HG03439 (cell line): ENCODE measurements at regions not wholly inside any gene's neighbourhood (a gene's known extent, or its start where the extent isn't known, plus 50 kb on each side); places are given as distances from the start of the nearest gene placed in this dataset.

Experiments
- ATAC-seq: cut with Tn5 transposase; IDR thresholded peaks from one replicate; pipeline ENCODE4 v1.9.1; 2021; ENCODE audit warnings: mild to moderate bottlenecking, moderate library complexity; ENCODE audit not compliant: unreplicated experiment

- ATAC-seq, result no peak
These were observed 101.2 kb upstream of the SLC4A4 start for GRCh38 chr4:71237641-71238040.

GRCh38 chr4:71239365-71239764, 99.5 kb upstream of the SLC4A4 start:
- no peak for ATAC-seq

GRCh38 chr4:71240094-71240493, 98.7 kb upstream of the SLC4A4 start:
- ATAC-seq, result no peak

- ATAC-seq, result no peak
These were observed 97.1 kb upstream of the SLC4A4 start for GRCh38 chr4:71241501-71242288.

GRCh38 chr4:71243091-71243833, 95.6 kb upstream of the SLC4A4 start:
- ATAC-seq, result no peak

- no peak for ATAC-seq
These were observed 91.1 kb upstream of the SLC4A4 start for GRCh38 chr4:71247706-71248105.

GRCh38 chr4:71251261-71251660, 87.6 kb upstream of the SLC4A4 start:
- no peak for ATAC-seq

- no peak for ATAC-seq
These were observed 85.3 kb upstream of the SLC4A4 start for GRCh38 chr4:71253545-71253944.

- ATAC-seq, result no peak
These were observed 84.3 kb upstream of the SLC4A4 start for GRCh38 chr4:71254451-71255012.

GRCh38 chr4:71255976-71256375, 82.8 kb upstream of the SLC4A4 start:
- no peak for ATAC-seq

- no peak for ATAC-seq
These were observed 81.1 kb upstream of the SLC4A4 start for GRCh38 chr4:71257761-71258160.

- no peak for ATAC-seq
These were observed 80.5 kb upstream of the SLC4A4 start for GRCh38 chr4:71258323-71258722.

GRCh38 chr4:71259280-71259679, 79.5 kb upstream of the SLC4A4 start:
- ATAC-seq, result no peak

- ATAC-seq, result no peak
These were observed 78.9 kb upstream of the SLC4A4 start for GRCh38 chr4:71259911-71260331.

GRCh38 chr4:71260544-71260943, 78.3 kb upstream of the SLC4A4 start:
- no peak for ATAC-seq

GRCh38 chr4:71261001-71261400, 77.8 kb upstream of the SLC4A4 start:
- ATAC-seq, result no peak

GRCh38 chr4:71261633-71262121, 77.1 kb upstream of the SLC4A4 start:
- ATAC-seq, result no peak

GRCh38 chr4:71262161-71262560, 76.7 kb upstream of the SLC4A4 start:
- no peak for ATAC-seq

GRCh38 chr4:71266090-71266794, 72.6 kb upstream of the SLC4A4 start:
- ATAC-seq, result no peak

- ATAC-seq, result no peak
These were observed 71.6 kb upstream of the SLC4A4 start for GRCh38 chr4:71267244-71267643.

- ATAC-seq, result no peak
These were observed 70.7 kb upstream of the SLC4A4 start for GRCh38 chr4:71268166-71268565.
